KMS-11 (cell line): ENCODE measurements at regions not wholly inside any gene's neighbourhood (a gene's known extent, or its start where the extent isn't known, plus 50 kb on each side); places are given as distances from the start of the nearest gene placed in this dataset.

Source experiments
- H2AFZ ChIP-seq: fragments of 200-600 bp; sonication (generic); 2 replicates; pipeline ENCODE4 v1.6.1; 2016; ENCODE audit warnings: antibody characterized with exemption, mixed run types, low read depth
- H3K27ac ChIP-seq: fragments of 200-600 bp; sonication (generic); 2 replicates; pipeline ENCODE4 v1.6.1; 2016; ENCODE audit warnings: mild to moderate bottlenecking, mixed run types
- H3K27me3 ChIP-seq: fragments of 200-600 bp; sonication (generic); 2 replicates; pipeline ENCODE4 v1.6.1; 2017; ENCODE audit warnings: mild to moderate bottlenecking, low read depth, mixed run types, moderate library complexity; ENCODE audit not compliant: insufficient read depth
- H3K36me3 ChIP-seq: fragments of 200-600 bp; sonication (generic); 2 replicates; pipeline ENCODE4 v1.6.1; 2017; ENCODE audit warnings: mild to moderate bottlenecking, mixed run types; ENCODE audit not compliant: insufficient read depth
- H3K4me1 ChIP-seq: fragments of 200-600 bp; sonication (generic); 2 replicates; pipeline ENCODE4 v1.6.1; 2016; ENCODE audit warnings: mild to moderate bottlenecking, low read depth, mixed run types; ENCODE audit not compliant: poor library complexity, severe bottlenecking
- H3K4me2 ChIP-seq: fragments of 200-600 bp; sonication (generic); 2 replicates; pipeline ENCODE4 v1.7.0; 2016; ENCODE audit warnings: mild to moderate bottlenecking, mixed run types
- H3K4me3 ChIP-seq: fragments of 200-600 bp; sonication (generic); IDR thresholded peaks from 2 replicates; pipeline ENCODE4 v1.6.1; 2017; ENCODE audit warnings: low read depth, low read length, mixed read lengths; ENCODE audit not compliant: insufficient read depth
- H3K79me2 ChIP-seq: fragments of 200-600 bp; sonication (generic); 2 replicates; pipeline ENCODE4 v1.6.1; 2016; ENCODE audit warnings: low read depth, mixed run types; ENCODE audit not compliant: insufficient read depth
- H3K9ac ChIP-seq: fragments of 200-600 bp; sonication (generic); 2 replicates; pipeline ENCODE4 v1.6.1; 2016; ENCODE audit warnings: mild to moderate bottlenecking, mixed run types
- H4K20me1 ChIP-seq: fragments of 200-600 bp; sonication (generic); 2 replicates; pipeline ENCODE4 v1.6.1; 2016; ENCODE audit warnings: mild to moderate bottlenecking, mixed run types; ENCODE audit not compliant: insufficient read depth
- TF ChIP-seq, protein P1 (sequence below): fragments of 200-600 bp; sonication (generic); conservative IDR thresholded peaks from 2 replicates; pipeline ENCODE4 v1.6.1; 2017; ENCODE audit warnings: low read depth, mild to moderate bottlenecking, antibody characterized with exemption, low read length, moderate library complexity, mixed read lengths

DNA sequence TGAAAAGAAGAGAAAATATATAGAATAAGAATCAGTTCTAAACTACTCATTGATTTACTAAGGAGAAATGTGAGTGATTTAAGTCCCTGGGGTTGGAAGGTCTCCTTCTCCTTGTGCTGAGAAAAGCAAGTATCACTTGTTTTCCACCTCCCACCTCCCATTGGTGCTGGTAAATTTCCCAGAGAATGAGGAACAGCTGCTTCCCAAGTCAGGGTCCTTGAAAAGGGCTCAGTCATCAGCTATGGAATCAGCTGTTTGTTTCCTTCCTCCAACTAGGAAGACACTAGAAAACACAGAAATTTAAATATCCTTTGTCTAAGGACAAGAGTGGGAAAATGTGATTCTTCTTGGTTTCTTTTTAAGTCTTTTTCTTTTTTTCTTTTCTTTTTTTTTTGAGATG lies 131.3 kb upstream of the C1orf21 start:
- H3K4me3 ChIP-seq: no peak overlapping the region
- no peak overlapping the region for H3K27ac ChIP-seq
- no peak overlapping the region for H3K4me2 ChIP-seq
- no peaks in the 10 kb centered on the region for H3K4me1 ChIP-seq
- no peak overlapping the region for H3K9ac ChIP-seq
- no peaks in the 10 kb centered on the region for H4K20me1 ChIP-seq
- H3K36me3 ChIP-seq: no peaks in the 10 kb centered on the region
- TF ChIP-seq, protein P1, sequence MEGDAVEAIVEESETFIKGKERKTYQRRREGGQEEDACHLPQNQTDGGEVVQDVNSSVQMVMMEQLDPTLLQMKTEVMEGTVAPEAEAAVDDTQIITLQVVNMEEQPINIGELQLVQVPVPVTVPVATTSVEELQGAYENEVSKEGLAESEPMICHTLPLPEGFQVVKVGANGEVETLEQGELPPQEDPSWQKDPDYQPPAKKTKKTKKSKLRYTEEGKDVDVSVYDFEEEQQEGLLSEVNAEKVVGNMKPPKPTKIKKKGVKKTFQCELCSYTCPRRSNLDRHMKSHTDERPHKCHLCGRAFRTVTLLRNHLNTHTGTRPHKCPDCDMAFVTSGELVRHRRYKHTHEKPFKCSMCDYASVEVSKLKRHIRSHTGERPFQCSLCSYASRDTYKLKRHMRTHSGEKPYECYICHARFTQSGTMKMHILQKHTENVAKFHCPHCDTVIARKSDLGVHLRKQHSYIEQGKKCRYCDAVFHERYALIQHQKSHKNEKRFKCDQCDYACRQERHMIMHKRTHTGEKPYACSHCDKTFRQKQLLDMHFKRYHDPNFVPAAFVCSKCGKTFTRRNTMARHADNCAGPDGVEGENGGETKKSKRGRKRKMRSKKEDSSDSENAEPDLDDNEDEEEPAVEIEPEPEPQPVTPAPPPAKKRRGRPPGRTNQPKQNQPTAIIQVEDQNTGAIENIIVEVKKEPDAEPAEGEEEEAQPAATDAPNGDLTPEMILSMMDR: no peak
- H2AFZ ChIP-seq: no peak overlapping the region
- no peaks in the 10 kb centered on the region for H3K79me2 ChIP-seq
- H3K27me3 ChIP-seq: no peaks in the 10 kb centered on the region

DNA sequence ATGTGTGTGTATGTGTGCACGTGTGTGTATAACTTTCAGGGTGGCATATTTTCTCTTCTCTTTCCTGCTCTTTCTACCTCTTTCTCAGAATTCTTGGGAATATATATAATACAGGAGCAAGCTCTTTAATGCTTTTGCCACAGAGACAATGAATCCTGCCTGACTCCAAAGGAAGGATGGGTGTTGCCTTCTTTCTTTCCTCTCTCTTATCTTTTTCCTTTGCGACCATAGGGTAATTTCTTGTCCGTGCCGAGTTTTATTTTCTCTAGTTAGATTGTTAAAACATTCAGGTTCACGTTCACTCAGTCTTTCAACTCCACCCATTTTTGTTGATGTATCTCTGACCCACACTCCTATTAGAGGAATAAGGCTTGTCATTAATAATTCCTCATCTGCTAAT lies 129.0 kb upstream of the C1orf21 start:
- H3K27ac ChIP-seq: no peak overlapping the region
- H3K4me3 ChIP-seq: no peak overlapping the region
- no peak overlapping the region for H3K9ac ChIP-seq
- H3K4me2 ChIP-seq: no peak overlapping the region
- no peaks in the 10 kb centered on the region for H3K79me2 ChIP-seq
- H3K4me1 ChIP-seq: no peaks in the 10 kb centered on the region
- no peaks in the 10 kb centered on the region for H3K27me3 ChIP-seq
- H2AFZ ChIP-seq: no peak overlapping the region
- TF ChIP-seq, protein P1: no peak
- no peaks in the 10 kb centered on the region for H3K36me3 ChIP-seq
- H4K20me1 ChIP-seq: no peaks in the 10 kb centered on the region

DNA sequence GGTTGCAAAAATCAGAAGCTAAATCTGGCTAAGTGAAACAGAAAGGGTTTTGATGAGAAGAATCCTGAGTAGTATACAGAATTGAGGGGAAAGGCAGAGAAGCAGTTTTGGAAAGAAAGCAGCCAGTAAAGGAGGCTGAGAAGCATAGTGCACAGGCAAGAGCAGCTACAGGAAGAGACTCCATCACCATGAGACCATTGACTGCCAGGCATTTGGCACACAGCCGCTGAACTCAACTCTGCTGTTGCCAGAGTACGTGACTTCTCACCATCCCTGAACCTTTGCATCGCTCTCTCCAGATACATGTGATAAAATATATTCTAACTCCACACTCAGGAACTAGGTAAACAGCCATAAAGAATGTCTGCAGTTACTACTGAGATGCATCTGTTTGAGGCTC lies 128.3 kb upstream of the C1orf21 start:
- H3K27me3 ChIP-seq: no peaks in the 10 kb centered on the region
- H3K36me3 ChIP-seq: no peaks in the 10 kb centered on the region
- H3K79me2 ChIP-seq: no peaks in the 10 kb centered on the region
- H3K9ac ChIP-seq: no peak overlapping the region
- H3K27ac ChIP-seq: no peak overlapping the region
- H3K4me3 ChIP-seq: no peak overlapping the region
- H2AFZ ChIP-seq: no peak overlapping the region
- TF ChIP-seq, protein P1: no peak
- no peak overlapping the region for H3K4me2 ChIP-seq
- H4K20me1 ChIP-seq: no peaks in the 10 kb centered on the region
- no peaks in the 10 kb centered on the region for H3K4me1 ChIP-seq

DNA sequence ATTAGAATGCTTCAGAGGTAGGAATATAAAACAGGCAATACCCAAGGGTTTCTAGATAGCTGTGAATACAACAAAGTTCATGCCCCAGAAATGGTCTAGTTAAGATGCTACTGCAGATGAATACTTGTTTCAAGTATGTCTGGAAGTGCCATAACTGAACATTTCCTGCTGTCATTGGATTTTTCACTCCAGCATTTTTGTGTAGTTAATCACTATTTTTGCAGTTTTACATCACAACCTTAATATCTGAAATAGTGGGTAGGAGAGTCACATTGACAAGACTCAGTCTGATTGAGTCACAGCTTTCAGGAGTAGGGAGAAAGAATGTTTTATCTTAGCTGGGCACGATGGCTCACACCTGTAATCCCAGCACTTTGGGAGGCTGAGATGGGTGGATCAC lies 126.4 kb upstream of the C1orf21 start:
- no peak overlapping the region for H3K4me2 ChIP-seq
- no peak overlapping the region for H2AFZ ChIP-seq
- no peaks in the 10 kb centered on the region for H3K4me1 ChIP-seq
- no peaks in the 10 kb centered on the region for H3K27me3 ChIP-seq
- no peak overlapping the region for H3K9ac ChIP-seq
- no peak overlapping the region for H3K4me3 ChIP-seq
- H3K27ac ChIP-seq: no peak overlapping the region
- H3K79me2 ChIP-seq: no peaks in the 10 kb centered on the region
- no peaks in the 10 kb centered on the region for H4K20me1 ChIP-seq
- TF ChIP-seq, protein P1: no peak
- H3K36me3 ChIP-seq: no peaks in the 10 kb centered on the region

DNA sequence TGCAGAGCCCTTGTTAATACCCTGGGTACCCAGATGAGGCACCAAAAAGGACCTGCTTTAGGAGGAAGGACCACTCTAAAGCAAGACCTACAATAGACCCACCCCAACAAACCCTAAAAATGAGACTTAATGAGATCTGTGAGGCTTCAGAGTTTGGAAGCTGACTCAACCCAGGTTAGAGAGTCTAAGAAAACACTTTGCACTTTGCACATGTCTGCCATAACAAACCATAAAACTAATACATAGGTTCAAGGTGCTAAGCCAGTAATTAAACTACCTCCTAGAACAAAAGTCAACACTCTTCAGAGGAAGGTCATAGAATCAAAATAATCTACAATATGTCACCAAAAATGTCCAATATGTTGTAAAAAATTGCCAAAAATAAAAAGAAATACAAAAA lies 124.7 kb upstream of the C1orf21 start:
- H2AFZ ChIP-seq: no peak overlapping the region
- no peak overlapping the region for H3K4me3 ChIP-seq
- no peaks in the 10 kb centered on the region for H3K36me3 ChIP-seq
- H3K79me2 ChIP-seq: no peaks in the 10 kb centered on the region
- no peaks in the 10 kb centered on the region for H4K20me1 ChIP-seq
- no peak overlapping the region for H3K27ac ChIP-seq
- H3K4me2 ChIP-seq: no peak overlapping the region
- H3K27me3 ChIP-seq: no peaks in the 10 kb centered on the region
- TF ChIP-seq, protein P1: no peak
- no peak overlapping the region for H3K9ac ChIP-seq
- H3K4me1 ChIP-seq: no peaks in the 10 kb centered on the region
